Adrenal gland (tissue), 9 donors: ENCODE measurements at regions not wholly inside any gene's neighbourhood (a gene's known extent, or its start where the extent isn't known, plus 50 kb on each side); places are given as distances from the start of the nearest gene placed in this dataset.

Experiments used
- DNase-seq, 7 donors: peaks; one replicate each; pipeline ENCODE4 v3.0.0-alpha.2; 2019 to 2020
- H3K27ac ChIP-seq, 5 donors: fragments of 200-600 bp; sonication (generic) in 4 of 5; 1 replicate in 3 of 5; 2 replicates in 2 of 5; pipeline versions ENCODE4 v1.5.1 to v1.8.0; 2016 to 2020; ENCODE audit warnings: mild to moderate bottlenecking in 1 of 5
- H3K27me3 ChIP-seq: fragments of 200-600 bp; 2 replicates; pipeline ENCODE4 v1.8.0; 2021
- H3K36me3 ChIP-seq, 2 donors: fragments of 200-600 bp; replicated peaks in 1 of 2; 1 replicate in 1 of 2; 2 replicates in 1 of 2; pipeline versions ENCODE4 v1.5.1 to v1.8.0; 2018 to 2022
- H3K4me1 ChIP-seq, 2 donors: fragments of 200-600 bp; replicated peaks in 1 of 2; 1 replicate in 1 of 2; 2 replicates in 1 of 2; pipeline versions ENCODE4 v1.5.1 to v1.8.0; 2018 to 2021
- H3K4me3 ChIP-seq, 4 donors: fragments of 200-600 bp; sonication (generic) in 3 of 4; one replicate each; pipeline ENCODE4 v1.5.1; 2016 to 2018
- H3K9me3 ChIP-seq, 3 donors: fragments of 200-600 bp; sonication (generic) in 1 of 3; replicated peaks in 1 of 3; 1 replicate in 2 of 3; 2 replicates in 1 of 3; pipeline versions ENCODE4 v1.5.1 to v1.8.0; 2016 to 2021
- CTCF ChIP-seq, 6 experiments: fragments of 450-650 bp in 4 of 6; fragments of 200-600 bp in 2 of 6; sonication (generic) in 1 of 6; IDR thresholded peaks; 1 replicate in 5 of 6; 2 replicates in 1 of 6; pipeline versions ENCODE4 v1.5.1 to v1.8.0; 2016 to 2021; ENCODE audit warnings: antibody characterized with exemption in 6 of 6, mild to moderate bottlenecking in 2 of 6, moderate library complexity in 1 of 6
- POLR2A ChIP-seq, 2 donors: fragments of 450-650 bp; IDR thresholded peaks; one replicate each; pipeline ENCODE4 v1.6.1; 2017; ENCODE audit warnings: antibody characterized with exemption in 2 of 2, mild to moderate bottlenecking in 2 of 2, moderate library complexity in 1 of 2
- WGBS, 4 donors: extraction: QIAGEN DNeasy Blood & Tissue Kit in 2 of 4; methylation state at CpG; one replicate each; pipeline versions ENCODE4 v1.1.5 to v1.1.7; 2013 to 2017; 5-methylcytosine and 5-hydroxymethylcytosine counted together
- intact Hi-C, 2 donors: fragments of 100-400 bp; cut with DNase I; formaldehyde crosslinking; loops; one replicate each; pipeline versions ENCODE4 v1.14.1 to v1.15.0; 2022 to 2023
- donor health status: healthy with polysubstance abuse.
- donor health status: Bipolar disorder and iron deficiency.
- donor health status: DM: yes; HTN: yes; CAD: no.
- donor health status: DM: no; HTN: no; CAD: no.
- donor health status: DM: no; HTN: no; CAD: no.

- DNase-seq, result no peak
- H3K4me1 ChIP-seq, result no peaks in the 10 kb centered on the region
- intact Hi-C loops, result no loop called here
- no peaks in the 10 kb centered on the region for H3K9me3 ChIP-seq
- no peak overlapping the region for H3K4me3 ChIP-seq
- no peaks in the 10 kb centered on the region for H3K27me3 ChIP-seq
- no peaks in the 10 kb centered on the region for H3K36me3 ChIP-seq
- 79 to 86% (median 83%) methylated on average over 1 of the region's 1 CpG for WGBS, 4 donors
- TF ChIP-seq POLR2A (IDR thresholded peaks at IDR 0.05) (no peak), CTCF (IDR thresholded peaks at IDR 0.05) (no peak)
- H3K27ac ChIP-seq, result no peak overlapping the region
Observed at GRCh38 chr3:147807776-147808175, 398.6 kb downstream of the ZIC1 start.

- Histone ChIP-seq H3K4me3 (no peak overlapping the region), H3K27me3 (no peaks in the 10 kb centered on the region), H3K27ac (no peak overlapping the region), H3K4me1 (no peaks in the 10 kb centered on the region), H3K9me3 (no peaks in the 10 kb centered on the region), H3K36me3 (no peaks in the 10 kb centered on the region)
- intact Hi-C loops, result no loop called here
- DNase-seq, result no peak
- WGBS, 4 donors, result 64 to 74% (median 70%) methylated on average over 1 of the region's 1 CpG
- TF ChIP-seq CTCF (IDR thresholded peaks at IDR 0.05) (no peak), POLR2A (IDR thresholded peaks at IDR 0.05) (no peak)
Observed at GRCh38 chr3:147809206-147809605, 400.0 kb downstream of the ZIC1 start.

GRCh38 chr3:147812186-147812911 lies 403.2 kb downstream of the ZIC1 start:
- intact Hi-C loops, result no loop called here
- H3K27ac ChIP-seq, result no peak overlapping the region
- TF ChIP-seq POLR2A (IDR thresholded peaks at IDR 0.05) (no peak), CTCF (IDR thresholded peaks at IDR 0.05) (no peak)
- WGBS, 4 donors, result 71 to 75% (median 72%) methylated on average over 4 of the region's 4 CpGs
- no peak overlapping the region for H3K4me3 ChIP-seq
- H3K9me3 ChIP-seq, result no peaks in the 10 kb centered on the region
- no peak for DNase-seq
- H3K4me1 ChIP-seq, result no peaks in the 10 kb centered on the region
- no peaks in the 10 kb centered on the region for H3K36me3 ChIP-seq
- no peaks in the 10 kb centered on the region for H3K27me3 ChIP-seq

GRCh38 chr3:147813256-147813655 lies 404.1 kb downstream of the ZIC1 start:
- no peaks in the 10 kb centered on the region for H3K27me3 ChIP-seq
- H3K9me3 ChIP-seq, result no peaks in the 10 kb centered on the region
- no peak overlapping the region for H3K27ac ChIP-seq
- 62 to 69% (median 68%) methylated on average over 4 of the region's 4 CpGs for WGBS, 4 donors
- DNase-seq, result no peak
- intact Hi-C loops, result no loop called here
- no peaks in the 10 kb centered on the region for H3K4me1 ChIP-seq
- no peak for TF ChIP-seq CTCF (IDR thresholded peaks at IDR 0.05)
- TF ChIP-seq POLR2A (IDR thresholded peaks at IDR 0.05), result no peak
- no peaks in the 10 kb centered on the region for H3K36me3 ChIP-seq
- H3K4me3 ChIP-seq, result no peak overlapping the region
